Glomerular endothelial cell (primary cell): ENCODE measurements at regions not wholly inside any gene's neighbourhood (a gene's known extent, or its start where the extent isn't known, plus 50 kb on each side); places are given as distances from the start of the nearest gene placed in this dataset.

Source experiments
- DNase-seq: peaks from one replicate; pipeline ENCODE4 v3.0.0-alpha.2; 2011; ENCODE audit warnings: low read depth, low spot score; ENCODE audit errors: extremely low read depth

DNA sequence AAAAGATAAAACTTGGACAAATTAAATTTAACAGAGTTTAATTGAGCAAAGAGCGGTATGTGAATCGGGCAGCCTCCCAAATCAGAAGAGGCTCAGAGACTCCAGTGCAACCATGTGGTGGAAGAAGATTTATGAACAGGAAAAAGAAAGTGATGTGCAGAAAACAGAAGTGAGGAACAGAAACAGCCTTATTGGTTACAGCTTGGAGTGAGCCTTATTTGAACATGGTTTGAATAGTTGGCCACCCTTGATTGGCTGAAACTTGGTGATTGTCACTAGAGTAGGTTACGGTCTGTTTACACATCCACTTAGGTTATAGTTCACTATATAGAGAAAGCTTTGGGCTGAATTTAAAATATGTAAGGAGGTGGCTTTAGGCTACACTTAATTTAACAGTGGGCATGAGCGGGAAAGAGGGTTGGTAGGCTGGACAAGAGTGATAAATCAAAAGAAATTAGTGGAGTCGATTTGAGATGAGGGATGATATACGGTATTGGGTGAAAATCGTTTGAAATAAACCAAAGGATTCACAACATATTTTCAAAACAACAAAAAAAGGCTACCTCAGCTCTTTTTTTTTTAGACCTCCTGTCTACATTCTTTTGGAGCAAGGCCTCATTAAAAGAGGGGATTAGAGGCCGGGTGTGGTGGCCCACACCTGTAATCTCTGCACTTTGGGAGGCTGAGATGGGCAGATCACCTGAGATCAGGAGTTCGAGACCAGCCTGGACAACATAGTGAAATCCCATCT is 84.3 kb upstream of the PREP start:
- no peak for DNase-seq

DNA sequence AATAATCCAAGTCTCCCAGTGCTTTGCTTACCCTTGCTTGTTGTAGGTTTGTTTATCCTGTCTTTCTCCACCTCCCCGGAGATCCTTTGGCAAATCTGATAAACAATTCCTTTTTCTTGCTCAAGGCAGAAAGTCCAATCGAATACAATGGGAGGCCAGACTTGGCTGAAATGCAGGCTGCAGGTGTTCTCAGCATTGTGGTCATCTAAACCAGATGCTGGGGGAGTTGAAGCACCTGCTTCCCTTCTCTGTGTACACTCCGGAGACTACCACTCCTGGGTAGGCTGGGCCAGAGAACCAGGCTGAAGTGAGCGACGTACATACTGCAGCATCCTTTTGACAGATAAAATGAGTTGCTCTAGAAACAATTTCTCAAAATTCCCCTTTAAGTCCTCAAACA is 82.6 kb upstream of the PREP start:
- DNase-seq = no peak

DNA sequence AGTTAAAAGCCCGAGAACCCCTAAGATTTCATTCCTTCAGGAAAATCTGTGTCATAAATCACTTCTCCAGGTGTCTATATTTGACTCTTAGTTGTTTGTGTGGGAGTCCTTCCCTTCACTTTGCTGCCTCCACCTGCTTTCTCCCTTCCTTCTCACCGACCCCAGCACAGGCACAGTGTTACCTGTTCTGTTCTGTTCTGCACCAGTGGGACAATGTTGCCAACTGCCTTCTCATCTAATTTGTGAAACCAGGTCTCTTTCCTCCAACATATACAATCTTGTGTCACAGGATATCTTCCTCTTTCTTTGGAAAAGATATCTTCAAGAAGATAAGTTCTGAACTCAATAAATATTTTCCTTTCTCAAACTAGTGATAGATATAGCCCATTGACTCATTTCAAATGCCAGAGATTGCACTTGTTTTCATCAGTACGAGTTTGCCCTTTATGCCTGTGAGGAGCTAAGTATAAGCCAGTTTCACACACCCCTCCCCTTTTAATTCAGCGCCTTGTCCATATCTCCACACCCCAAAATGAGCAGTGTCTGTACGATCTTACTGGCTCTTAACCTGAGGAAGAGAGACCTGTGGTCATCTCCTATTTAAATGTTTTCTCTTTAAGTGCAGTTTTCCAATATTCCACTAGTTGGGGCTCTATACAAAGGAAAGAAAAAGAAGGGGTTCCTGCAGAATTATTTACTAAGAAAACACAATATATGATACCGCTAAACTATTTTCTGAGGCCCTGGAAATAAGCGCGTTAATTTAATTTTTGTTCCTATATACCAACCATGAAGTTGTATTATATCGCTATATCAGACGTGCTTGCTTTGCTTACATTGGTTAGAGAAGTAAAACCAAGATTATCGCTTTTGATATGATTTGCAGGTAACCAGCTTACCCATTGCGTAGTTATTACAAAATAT is 81.6 kb upstream of the PREP start:
- DNase-seq = no peak

DNA sequence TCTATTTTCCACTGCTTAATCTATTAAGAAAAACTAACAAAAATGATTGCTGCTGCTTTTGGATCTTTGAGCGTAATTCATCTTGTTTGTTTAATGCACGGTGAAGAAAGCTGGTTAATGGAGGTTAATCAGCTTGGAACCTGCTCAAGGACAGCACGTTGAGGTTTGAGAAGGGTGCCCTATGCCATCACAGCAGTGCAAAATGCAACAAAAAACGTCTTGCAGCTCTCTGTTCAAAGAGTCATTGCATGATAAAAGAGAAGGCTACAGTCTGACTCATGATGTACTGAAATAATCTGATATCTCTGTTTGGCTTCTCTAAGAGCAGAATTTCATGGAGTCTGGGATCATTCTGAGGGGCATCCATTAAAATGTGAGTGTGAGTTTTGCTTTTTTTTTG is 80.6 kb upstream of the PREP start:
- no peak for DNase-seq

DNA sequence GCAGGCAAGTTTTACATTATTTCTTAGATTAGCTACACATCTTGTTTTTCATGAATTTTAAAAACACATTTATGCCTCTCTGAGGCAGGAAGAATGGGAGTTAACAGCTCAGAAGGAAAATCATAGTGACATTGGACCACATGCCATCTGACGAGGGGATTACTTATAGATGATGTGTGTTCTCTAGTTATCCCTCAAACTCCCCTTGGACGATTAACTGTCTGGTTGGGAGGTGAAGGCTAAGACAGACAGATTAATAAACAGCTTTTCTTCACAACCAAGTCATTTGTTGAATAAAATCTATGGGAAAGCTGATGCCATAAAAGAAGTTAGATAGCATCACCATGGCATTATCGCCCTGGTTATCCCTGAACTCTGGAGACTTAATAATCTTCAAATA is 80.0 kb upstream of the PREP start:
- no peak for DNase-seq

DNA sequence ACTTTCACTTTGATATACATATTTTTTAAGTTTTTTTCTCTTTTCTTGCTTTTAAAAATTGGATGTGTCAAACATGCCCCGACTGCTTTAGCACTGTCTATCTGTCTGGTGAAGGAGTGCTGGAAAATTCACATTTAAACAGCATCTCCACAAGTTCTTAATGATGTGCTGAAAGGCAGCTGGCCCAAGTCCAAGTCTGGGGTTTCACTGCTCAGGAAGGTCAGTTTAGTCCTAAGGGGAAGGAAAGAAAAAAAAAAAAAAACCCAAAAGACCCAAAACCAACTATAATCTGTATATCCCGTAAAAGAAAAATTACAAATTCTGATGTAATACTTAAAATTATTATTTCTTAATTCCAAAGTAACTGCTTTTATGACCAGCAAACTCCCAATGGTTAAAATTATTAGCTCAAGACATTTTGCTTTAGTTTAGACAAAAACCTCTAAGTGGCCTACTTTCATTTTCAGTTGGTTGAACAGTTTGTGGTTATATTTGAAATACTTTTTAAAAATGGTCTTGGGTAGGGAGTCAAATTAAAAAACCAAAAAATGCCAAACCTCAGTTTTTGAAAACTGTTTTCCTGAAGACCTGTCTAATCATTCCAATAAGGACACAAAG is 79.5 kb upstream of the PREP start:
- no peak for DNase-seq

DNA sequence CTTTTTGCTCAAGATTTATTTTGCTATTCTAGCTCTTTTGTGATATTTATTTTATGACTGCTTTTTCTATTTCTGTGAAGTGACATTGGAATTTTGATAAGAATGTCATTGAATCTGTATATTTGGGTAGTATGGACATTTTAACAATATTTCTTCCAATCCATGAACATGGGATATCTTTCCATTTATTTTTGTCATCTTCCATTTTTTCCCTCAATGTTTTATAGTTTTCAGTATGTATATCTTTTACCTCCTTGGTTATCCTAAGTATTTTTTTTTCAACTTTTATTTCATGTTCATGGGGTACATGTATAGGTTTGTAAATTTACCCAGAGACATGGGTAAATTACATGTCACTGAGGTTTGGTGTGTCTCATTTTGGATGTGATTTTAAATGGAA is 74.1 kb upstream of the PREP start:
- DNase-seq = no peak

DNA sequence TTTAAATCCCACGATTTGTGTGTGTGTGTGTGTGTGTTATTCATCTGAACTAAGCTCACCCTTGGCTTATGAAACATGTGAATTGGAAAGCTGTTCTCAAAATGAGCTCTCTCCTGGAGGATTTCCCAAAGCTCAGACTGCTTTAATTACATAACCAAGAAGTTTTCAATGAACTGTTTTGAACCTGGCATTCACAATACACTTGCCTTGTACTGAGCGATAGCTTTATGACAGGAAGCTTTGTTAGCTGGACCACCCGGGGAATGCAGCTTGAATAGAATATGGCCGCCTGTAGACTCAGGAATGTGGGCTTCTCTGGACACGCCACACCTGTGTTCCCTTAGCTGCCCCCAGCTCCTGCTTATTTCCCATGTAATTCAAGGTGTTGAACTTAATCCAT is 71.4 kb upstream of the PREP start:
- DNase-seq = no peak

DNA sequence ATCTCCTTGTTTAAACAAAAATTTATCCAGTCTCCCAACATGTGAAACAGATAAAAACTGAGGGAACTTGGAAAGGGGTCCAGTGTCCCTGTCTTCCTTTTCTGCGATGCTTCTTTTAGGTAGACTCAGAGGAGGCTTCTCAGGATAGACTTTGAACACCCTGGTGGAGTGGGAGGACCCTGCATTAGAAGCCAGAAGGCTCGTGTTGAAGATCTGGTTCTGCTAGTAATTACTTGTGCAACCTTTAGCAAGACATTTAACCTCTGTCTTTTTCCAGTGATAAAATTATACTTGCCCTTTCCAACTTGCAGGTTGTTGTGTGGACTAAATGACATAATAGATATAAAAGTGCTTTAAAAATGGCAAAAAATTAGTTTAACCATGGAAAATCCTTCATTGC is 67.1 kb upstream of the PREP start:
- DNase-seq = no peak

DNA sequence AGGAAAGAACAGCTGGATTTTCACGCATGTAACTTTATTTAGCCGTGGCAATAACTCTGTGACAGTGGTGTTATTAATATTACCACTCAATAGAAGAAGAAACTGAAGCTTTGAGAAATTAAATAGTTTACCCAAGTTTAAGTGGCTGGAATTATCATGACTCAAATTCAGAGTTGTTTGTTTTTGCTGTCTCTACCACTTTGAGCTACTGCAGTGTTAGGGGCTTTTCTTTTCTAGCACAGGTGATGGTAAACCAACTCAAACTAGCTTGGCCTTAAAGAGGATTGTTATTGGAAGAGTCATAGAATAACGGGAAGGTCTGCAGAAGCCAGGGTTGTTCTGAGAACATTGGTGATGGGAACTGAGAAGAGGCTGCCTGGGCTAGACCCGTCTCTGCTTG is 66.0 kb upstream of the PREP start:
- DNase-seq = no peak

DNA sequence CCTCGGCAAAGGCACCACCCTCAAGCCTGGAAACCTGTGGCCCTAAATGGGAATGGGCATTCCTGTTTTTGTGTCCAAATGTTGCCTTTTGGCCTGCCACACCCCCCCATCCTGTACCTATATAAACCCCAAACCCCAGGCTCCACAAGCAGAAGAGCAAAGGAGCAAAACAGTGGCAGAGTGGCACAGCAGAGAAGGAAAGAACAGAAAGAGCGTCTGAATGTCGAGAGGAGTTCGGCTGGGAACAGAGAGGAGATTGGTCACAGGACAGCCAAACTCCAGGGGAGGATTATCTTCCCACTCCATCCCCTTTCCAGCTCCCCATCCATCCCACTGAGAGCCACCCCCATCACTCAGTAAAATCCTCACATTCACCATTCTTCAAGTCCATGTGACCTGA is 58.0 kb upstream of the PREP start:
- no peak for DNase-seq

DNA sequence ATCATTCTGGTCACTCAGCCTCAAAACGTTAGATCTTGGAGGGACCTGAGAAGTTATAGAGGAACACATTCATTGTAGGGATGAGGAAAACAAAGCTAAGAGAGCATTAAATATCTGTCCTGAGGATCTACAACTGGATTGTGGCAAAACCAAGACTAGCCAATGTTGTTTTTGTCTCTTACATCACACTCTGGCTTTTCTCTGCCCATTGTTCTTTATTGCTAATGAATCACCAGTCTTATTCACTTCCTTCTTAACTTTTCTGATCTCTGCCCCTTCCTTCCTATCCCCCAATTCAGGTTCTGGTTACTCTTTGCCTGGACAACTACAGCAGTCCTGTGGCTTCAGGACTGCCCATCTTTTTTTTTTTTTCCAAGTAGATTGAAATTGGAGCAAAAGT is 57.0 kb upstream of the PREP start:
- peak; percentile 71 for DNase-seq

DNA sequence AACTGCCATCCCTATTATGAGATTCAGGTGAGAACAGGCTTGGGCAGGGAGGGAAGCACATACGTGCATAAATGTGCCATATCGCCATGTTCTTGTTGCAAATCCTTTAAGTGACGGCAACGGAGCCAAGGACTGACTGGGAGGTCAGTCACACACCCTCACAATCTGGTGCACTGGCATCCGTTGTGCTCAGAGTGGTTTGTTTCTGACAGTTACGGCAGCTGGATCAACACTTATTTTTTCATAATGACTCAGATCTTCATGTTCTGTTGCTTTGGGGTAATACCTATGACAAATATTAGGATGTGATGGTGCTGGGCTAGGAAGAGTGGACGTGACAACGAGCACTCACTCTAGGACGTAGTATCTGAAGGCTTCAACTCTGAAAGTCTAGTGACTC is 56.2 kb upstream of the PREP start:
- DNase-seq = no peak

DNA sequence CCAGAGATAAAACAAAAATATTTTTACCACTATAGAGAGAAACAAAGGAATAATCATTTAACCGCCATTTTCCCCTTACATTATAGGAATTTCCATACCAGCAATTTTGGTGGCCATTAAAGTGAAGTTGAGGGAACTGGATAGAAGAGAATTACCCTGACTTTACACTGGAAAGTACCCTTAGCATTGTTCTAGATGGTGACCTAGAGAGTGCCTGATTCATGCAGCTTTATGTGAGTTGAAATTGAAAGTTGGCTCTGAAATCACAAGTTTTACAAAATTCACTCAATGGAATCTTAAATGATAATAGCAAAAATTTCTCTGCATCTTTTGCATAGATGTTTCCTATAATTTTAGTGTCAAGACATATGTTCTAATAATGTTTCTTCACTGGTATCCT is 55.7 kb upstream of the PREP start:
- no peak for DNase-seq

DNA sequence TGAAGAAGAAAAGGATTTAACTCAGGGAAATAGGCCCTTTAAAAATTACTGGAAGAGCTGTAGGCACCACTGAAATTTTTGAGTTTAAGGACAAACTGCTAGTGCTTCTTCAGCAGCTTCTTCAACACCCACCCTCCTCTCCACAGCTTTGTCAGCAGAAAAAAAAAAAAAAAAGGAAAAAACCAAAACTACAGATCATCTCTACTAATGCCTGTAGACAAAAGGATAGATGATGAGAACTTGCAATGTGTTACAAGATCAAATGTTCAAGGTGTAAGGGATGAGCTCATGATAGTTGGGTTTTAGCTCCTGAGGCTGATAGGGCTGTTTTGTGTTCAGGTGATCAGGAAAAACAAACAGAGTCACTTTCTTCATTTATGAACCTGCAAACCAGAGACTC is 55.2 kb upstream of the PREP start:
- DNase-seq = no peak

DNA sequence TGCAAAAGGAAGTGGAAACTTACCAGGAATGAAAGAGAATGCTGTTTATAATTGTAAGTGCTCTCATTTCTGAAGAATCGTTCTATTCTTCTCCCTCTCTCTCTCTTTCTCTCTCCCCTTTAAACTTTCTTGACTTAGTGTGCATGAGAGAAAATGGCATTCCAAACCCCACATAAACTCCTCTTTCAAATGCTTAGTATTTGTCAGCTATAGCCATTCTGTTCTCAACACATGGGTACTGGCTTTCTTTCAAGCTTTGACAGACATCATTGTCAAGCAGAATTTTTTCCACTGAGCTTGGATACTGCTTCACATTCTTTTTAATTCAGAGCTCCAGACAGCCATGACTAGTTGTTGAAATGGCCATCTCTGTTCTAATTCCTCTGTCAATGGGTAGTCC is 51.1 kb upstream of the PREP start:
- no peak for DNase-seq

DNA sequence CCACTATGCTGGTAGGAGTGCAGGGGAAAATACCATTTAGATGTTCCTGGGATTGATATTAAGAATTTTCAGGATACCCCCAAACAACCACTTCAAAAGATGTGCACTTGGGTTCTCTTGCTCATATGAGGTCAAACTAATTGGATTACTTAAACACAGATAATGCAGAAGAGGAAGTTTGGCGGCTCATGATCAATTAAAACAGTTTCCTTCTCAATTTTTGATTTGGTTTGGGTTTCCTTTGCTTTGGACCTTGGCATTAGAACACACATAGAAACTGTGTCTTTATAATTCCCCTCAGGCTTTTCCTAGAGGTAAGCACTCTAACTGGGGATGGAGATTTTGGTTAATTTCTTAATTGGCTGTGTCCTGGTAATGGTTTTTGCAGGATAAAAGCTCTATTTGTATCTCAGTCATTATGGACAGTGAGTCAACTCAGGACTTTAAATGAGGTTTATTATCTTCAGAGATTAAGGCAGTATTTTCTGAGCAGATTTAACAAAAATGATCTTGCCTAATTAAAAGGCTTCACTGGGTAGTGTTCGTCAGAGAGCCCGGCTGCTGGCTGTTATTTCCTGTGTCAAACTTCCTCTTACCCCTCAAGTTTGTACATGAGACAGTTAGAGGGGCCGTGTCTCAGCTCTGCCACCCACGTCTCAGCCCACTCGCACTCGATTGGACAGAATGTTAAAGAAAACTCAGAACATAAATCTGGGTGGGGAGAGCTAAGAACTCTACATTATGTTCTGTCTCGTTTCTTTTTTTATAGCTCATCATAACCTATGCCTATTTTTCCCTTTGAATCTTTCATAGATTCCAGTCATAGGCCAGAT is 50.3 kb upstream of the PREP start:
- no peak for DNase-seq
